Lower leg skin (tissue), 3 donors: ENCODE measurements at regions not wholly inside any gene's neighbourhood (a gene's known extent, or its start where the extent isn't known, plus 50 kb on each side); places are given as distances from the start of the nearest gene placed in this dataset.

Experiments
- CTCF ChIP-seq, 3 donors: fragments of 450-650 bp; IDR thresholded peaks; one replicate each; pipeline ENCODE4 v1.5.1; 2016; ENCODE audit warnings: antibody characterized with exemption in 3 of 3, mild to moderate bottlenecking in 3 of 3, moderate library complexity in 2 of 3
- POLR2A ChIP-seq, 2 donors: fragments of 450-650 bp; IDR thresholded peaks; one replicate each; pipeline ENCODE4 v1.6.1; 2016 to 2017; ENCODE audit warnings: antibody characterized with exemption in 2 of 2, mild to moderate bottlenecking in 1 of 2, moderate library complexity in 1 of 2

GRCh38 chr2:20141056-20141762 lies 83.7 kb downstream of the SDC1 start:
- TF ChIP-seq POLR2A (IDR thresholded peaks at IDR 0.05) (no peak), CTCF (IDR thresholded peaks at IDR 0.05) (no peak)
